Activated CD8-positive, alpha-beta T cell treated with anti-CD3 and anti-CD28 coated beads for 36 hours (primary cell): ENCODE measurements at regions not wholly inside any gene's neighbourhood (a gene's known extent, or its start where the extent isn't known, plus 50 kb on each side); places are given as distances from the start of the nearest gene placed in this dataset.

Experiments
- ATAC-seq: fragments of 200-7000 bp; cut with Tn5 transposase; one replicate; pipeline ENCODE4 v1.10.0; 2021; ENCODE audit warnings: mild to moderate bottlenecking, moderate library complexity
- CTCF ChIA-PET: fragments of 350-600 bp; sonication (Branson Sonifier 250); formaldehyde crosslinking; loops from one replicate; lab custom pipeline; 2021; ENCODE audit warnings: antibody characterized with exemption; lab: Charles Lee
- POLR2A ChIA-PET: fragments of 350-600 bp; sonication (Branson Sonifier 250); formaldehyde crosslinking; loops from one replicate; lab custom pipeline; 2021; ENCODE audit warnings: antibody characterized with exemption; lab: Charles Lee
- DNase-seq: peaks from one replicate; pipeline ENCODE4 v3.0.0-alpha.2; 2020
- H3K27ac Mint-ChIP-seq: one replicate; pipeline ENCODE4 v1.8.0; 2021; ENCODE audit warnings: mild to moderate bottlenecking, mixed read lengths
- H3K27me3 Mint-ChIP-seq: one replicate; pipeline ENCODE4 v1.8.0; 2021; ENCODE audit warnings: mixed read lengths
- H3K36me3 Mint-ChIP-seq: one replicate; pipeline ENCODE4 v1.8.0; 2021; ENCODE audit warnings: low read depth, mixed read lengths
- H3K4me1 Mint-ChIP-seq: one replicate; pipeline ENCODE4 v1.8.0; 2021; ENCODE audit warnings: low read depth, mixed read lengths
- H3K4me3 Mint-ChIP-seq: one replicate; pipeline ENCODE4 v1.8.0; 2021; ENCODE audit warnings: mild to moderate bottlenecking, moderate library complexity, mixed read lengths
- H3K9me3 Mint-ChIP-seq: one replicate; pipeline ENCODE4 v1.8.0; 2021; ENCODE audit warnings: mixed read lengths
- intact Hi-C: fragments of 100-400 bp; cut with micrococcal nuclease; formaldehyde crosslinking; loops from one replicate; pipeline ENCODE4 v1.10.0; 2022
- TF ChIP-seq, protein P1 (sequence below): fragments of 200-600 bp; IDR thresholded peaks from one replicate; pipeline ENCODE4 v1.8.0; 2022; ENCODE audit warnings: antibody characterized with exemption, mild to moderate bottlenecking

DNA sequence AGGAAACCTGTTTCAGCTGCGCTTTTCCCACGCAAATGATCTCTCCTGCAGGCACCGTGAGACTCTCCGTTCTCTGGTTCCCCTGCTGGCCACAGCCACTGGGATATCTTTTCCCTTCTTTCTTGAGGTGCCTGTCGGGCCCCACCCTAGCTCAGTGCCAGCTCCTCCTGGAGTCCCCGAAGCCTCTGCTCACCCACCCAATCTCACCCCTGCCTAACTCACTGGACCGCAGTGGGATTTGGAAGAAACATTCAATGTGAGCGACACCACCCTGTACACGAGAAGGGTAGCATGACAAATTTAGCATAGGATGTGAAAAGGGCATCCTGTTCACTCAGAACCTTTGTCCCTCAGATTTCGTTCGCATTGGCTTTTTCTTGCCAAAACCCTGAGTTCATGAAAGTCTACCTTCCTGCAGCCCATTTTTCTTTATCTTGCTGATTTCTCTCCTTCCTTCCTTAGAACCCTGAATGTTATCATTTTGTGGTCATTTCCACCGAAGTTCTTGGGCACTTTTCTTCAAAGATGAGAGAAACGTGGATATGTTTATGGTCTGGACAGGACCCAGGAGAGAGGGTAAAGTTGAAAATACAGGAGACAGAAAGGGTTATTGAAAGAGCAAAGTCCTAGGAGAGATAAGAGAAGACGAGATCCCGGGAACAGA is 63.6 kb upstream of the ELK3 start:
- intact Hi-C loops, result no loop called here
- Mint-ChIP-seq H3K4me1 (peaks cover 8% of the 10 kb centered on the region), H3K4me3 (no peak overlapping the region), H3K27ac (no peak overlapping the region), H3K36me3 (no peaks in the 10 kb centered on the region), H3K9me3 (no peaks in the 10 kb centered on the region), H3K27me3 (peaks cover 4% of the 10 kb centered on the region)
- DNase-seq, result no peak
- ChIA-PET CTCF (no interaction called here), POLR2A (interaction anchor here (0.6 to 1.0 kb wide), 2 partner anchors 13 to 149 kb away, joined by 3 read pairs; no protein-coding TSS in a partner anchor)
- TF ChIP-seq, protein P1, sequence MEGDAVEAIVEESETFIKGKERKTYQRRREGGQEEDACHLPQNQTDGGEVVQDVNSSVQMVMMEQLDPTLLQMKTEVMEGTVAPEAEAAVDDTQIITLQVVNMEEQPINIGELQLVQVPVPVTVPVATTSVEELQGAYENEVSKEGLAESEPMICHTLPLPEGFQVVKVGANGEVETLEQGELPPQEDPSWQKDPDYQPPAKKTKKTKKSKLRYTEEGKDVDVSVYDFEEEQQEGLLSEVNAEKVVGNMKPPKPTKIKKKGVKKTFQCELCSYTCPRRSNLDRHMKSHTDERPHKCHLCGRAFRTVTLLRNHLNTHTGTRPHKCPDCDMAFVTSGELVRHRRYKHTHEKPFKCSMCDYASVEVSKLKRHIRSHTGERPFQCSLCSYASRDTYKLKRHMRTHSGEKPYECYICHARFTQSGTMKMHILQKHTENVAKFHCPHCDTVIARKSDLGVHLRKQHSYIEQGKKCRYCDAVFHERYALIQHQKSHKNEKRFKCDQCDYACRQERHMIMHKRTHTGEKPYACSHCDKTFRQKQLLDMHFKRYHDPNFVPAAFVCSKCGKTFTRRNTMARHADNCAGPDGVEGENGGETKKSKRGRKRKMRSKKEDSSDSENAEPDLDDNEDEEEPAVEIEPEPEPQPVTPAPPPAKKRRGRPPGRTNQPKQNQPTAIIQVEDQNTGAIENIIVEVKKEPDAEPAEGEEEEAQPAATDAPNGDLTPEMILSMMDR, result no peak
- no peak for ATAC-seq

DNA sequence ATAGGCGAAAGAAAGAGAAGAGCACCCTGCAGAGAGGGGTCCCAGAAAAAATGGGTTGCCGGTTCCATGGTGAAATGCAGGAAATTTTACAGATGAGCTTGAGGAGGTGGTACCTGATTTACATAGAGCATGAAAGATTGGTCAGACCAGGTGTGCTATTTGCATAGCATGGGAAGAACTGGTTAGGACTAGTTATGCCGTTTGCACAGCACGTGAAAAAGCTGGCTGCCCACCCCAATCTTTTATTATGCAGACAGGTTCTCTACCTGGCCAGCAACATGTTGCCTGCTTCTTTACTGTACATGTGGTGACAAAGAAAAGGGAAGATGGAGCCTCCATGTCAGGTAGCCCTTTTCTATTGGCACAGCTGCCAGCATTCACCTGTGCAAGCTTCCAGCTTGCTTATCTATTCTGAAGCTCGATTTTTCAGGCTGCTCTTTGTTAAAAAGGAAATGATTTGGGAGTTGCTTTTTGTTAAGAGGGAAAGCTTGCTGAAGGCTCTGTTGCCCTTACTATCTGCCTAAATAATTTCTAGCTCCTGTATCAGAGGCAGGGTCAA is 62.9 kb upstream of the ELK3 start:
- Mint-ChIP-seq H3K36me3 (no peaks in the 10 kb centered on the region), H3K4me3 (no peak overlapping the region), H3K4me1 (peaks cover 14% of the 10 kb centered on the region), H3K27me3 (peaks cover 4% of the 10 kb centered on the region), H3K27ac (no peak overlapping the region), H3K9me3 (no peaks in the 10 kb centered on the region)
- DNase-seq, result no peak
- no peak for ATAC-seq
- intact Hi-C loops, result no loop called here
- TF ChIP-seq, protein P1, result no peak
- ChIA-PET CTCF (interaction anchor here (1.2 to 1.6 kb wide), 3 partner anchors 11 to 84 kb away, joined by 3 to 6 read pairs (median 4); no protein-coding TSS in a partner anchor), POLR2A (no interaction called here)

DNA sequence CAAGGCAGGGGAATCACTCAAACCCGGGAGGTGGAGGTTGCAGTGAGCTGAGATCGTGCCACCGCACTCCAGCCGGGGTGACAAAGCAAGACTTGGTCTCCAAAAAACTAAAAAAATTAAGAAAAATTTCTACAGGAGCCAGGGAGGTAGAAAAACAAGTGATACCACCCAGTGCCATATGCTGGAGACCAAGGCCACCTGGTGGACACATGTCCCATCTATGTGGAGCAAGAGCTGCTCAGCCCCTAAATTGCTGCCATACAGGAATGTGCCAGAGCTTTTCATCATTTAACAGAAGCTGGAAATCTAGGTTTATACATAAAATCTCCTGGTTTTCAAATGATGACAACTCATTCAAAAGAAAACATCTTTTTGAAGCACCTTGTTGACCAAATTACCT is 61.4 kb upstream of the ELK3 start:
- no peak overlapping the region for H3K4me3 Mint-ChIP-seq
- intact Hi-C loops, result no loop called here
- peak; percentile 37 for DNase-seq
- ChIA-PET CTCF (interaction anchor here (0.9 to 1.2 kb wide), 4 partner anchors 10 to 83 kb away, joined by 3 to 5 read pairs (median 4); no protein-coding TSS in a partner anchor), POLR2A (no interaction called here)
- H3K9me3 Mint-ChIP-seq, result no peaks in the 10 kb centered on the region
- no peak for ATAC-seq
- no peak overlapping the region for H3K27ac Mint-ChIP-seq
- no peaks in the 10 kb centered on the region for H3K36me3 Mint-ChIP-seq
- TF ChIP-seq, protein P1, result no peak
- peaks cover 4% of the 10 kb centered on the region for H3K27me3 Mint-ChIP-seq
- H3K4me1 Mint-ChIP-seq, result peaks cover 24% of the 10 kb centered on the region

DNA sequence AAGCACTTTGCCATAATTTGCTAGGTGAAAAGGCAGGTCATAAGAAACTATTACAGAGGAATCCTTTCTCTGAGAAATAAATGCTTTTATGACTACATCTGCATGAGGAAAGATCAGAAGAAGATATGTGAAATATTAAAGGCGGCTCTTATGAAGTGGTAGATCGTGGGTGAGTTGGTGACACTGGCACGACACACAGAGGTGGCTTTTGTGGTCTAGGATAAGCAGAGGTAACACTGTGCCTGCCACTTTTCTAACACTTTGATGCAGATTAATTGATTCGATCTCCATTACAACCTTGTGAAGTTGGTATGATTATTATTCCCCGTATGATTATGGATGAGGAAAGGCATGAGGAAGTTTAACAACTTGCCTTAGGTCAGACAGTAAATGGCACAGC is 60.0 kb upstream of the ELK3 start:
- no peaks in the 10 kb centered on the region for H3K9me3 Mint-ChIP-seq
- DNase-seq (peak; percentile 32), ATAC-seq (peak; percentile 51)
- H3K27ac Mint-ChIP-seq, result no peak overlapping the region
- ChIA-PET POLR2A (interaction anchor here (1.6 kb wide), 1 partner anchor 42 kb away, joined by 4 read pairs; no protein-coding TSS in a partner anchor), CTCF (no interaction called here)
- no peak overlapping the region for H3K4me3 Mint-ChIP-seq
- peaks cover 24% of the 10 kb centered on the region for H3K4me1 Mint-ChIP-seq
- intact Hi-C loops, result no loop called here
- H3K27me3 Mint-ChIP-seq, result peaks cover 4% of the 10 kb centered on the region
- H3K36me3 Mint-ChIP-seq, result no peaks in the 10 kb centered on the region
- TF ChIP-seq, protein P1, result no peak

DNA sequence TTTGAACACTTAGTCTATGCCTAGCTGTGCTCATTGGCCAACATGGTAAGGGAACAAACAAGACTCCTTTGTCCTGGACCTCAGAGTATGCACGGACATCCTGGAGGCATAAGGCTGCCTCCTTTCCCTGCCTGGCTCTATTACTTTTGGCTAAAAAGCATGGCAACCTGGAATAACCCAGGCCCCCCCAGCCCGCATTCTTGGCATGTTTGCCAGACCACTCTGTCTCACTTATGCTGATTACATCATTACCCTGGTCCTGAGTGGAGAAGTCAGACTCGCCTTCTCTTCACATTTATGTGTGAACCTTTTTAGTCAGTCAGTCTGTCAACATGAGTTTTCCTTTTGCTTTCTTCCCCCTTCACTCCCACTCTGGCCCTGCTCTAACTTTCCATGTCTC is 58.0 kb upstream of the ELK3 start:
- ChIA-PET POLR2A (interaction anchor here (1.5 kb wide), 1 partner anchor 27 kb away, joined by 4 read pairs; no protein-coding TSS in a partner anchor), CTCF (interaction anchor here (1.0 to 2.4 kb wide), 2 partner anchors 79 to 381 kb away, joined by 3 to 8 read pairs; no protein-coding TSS in a partner anchor)
- DNase-seq, result no peak
- no peak overlapping the region for H3K4me3 Mint-ChIP-seq
- no peak for ATAC-seq
- no peaks in the 10 kb centered on the region for H3K36me3 Mint-ChIP-seq
- peaks cover 30% of the 10 kb centered on the region for H3K4me1 Mint-ChIP-seq
- no peak overlapping the region for H3K27ac Mint-ChIP-seq
- H3K27me3 Mint-ChIP-seq, result peaks cover 4% of the 10 kb centered on the region
- intact Hi-C loops, result no loop called here
- TF ChIP-seq, protein P1, result no peak
- no peaks in the 10 kb centered on the region for H3K9me3 Mint-ChIP-seq
